HL-60 (cell line): ENCODE measurements at regions not wholly inside any gene's neighbourhood (a gene's known extent, or its start where the extent isn't known, plus 50 kb on each side); places are given as distances from the start of the nearest gene placed in this dataset.
"Not testable (repeated sequence)": the region's sequence is repeated elsewhere in the genome, so short reads cannot be mapped to it uniquely, and the experiment has no call there.

ENCODE experiments used
- DNase-seq, 2 experiments: peaks; one replicate each; pipeline ENCODE4 v3.0.0-alpha.2; 2010 to 2020; ENCODE audit warnings: low read depth in 1 of 2, low spot score in 1 of 2
- H3K27ac ChIP-seq: fragments of 250-450 bp; sonication (Bioruptor Pico); replicated peaks from 2 replicates; pipeline ENCODE4 v1.5.1; 2020; ENCODE audit warnings: mild to moderate bottlenecking, moderate library complexity
- H3K27me3 ChIP-seq: fragments of 250-450 bp; sonication (Bioruptor Pico); 2 replicates; pipeline ENCODE4 v1.5.1; 2021; ENCODE audit warnings: mild to moderate bottlenecking, moderate library complexity; ENCODE audit not compliant: insufficient read depth, poor library complexity, severe bottlenecking
- H3K4me3 ChIP-seq: replicated peaks from 2 replicates; pipeline ENCODE4 v1.5.1; 2011; ENCODE audit warnings: mild to moderate bottlenecking, control low read depth, low read length; ENCODE audit not compliant: insufficient read depth
- CTCF ChIP-seq: IDR thresholded peaks from one replicate; pipeline ENCODE4 v1.5.1; 2011; ENCODE audit warnings: low read length, control low read depth, inconsistent platforms; ENCODE audit not compliant: insufficient read depth
- GABPA ChIP-seq: IDR thresholded peaks from 2 replicates; pipeline ENCODE4 v1.6.1; 2012; ENCODE audit warnings: low read depth
- POLR2AphosphoS5 ChIP-seq: IDR thresholded peaks from 2 replicates; pipeline ENCODE4 v1.6.1; 2012; ENCODE audit warnings: low read depth
- REST ChIP-seq: IDR thresholded peaks from 2 replicates; pipeline ENCODE4 v1.6.1; 2012; ENCODE audit warnings: low read depth; ENCODE audit not compliant: insufficient replicate concordance
- SPI1 ChIP-seq: IDR thresholded peaks from 2 replicates; pipeline ENCODE4 v1.6.1; 2012; ENCODE audit warnings: low read depth, mild to moderate bottlenecking, borderline replicate concordance

- Histone ChIP-seq H3K27ac (no peak overlapping the region), H3K27me3 (no peaks in the 10 kb centered on the region), H3K4me3 (no peak overlapping the region)
- DNase-seq: no peak
- TF ChIP-seq REST: no peak
- no peak for TF ChIP-seq SPI1
- TF ChIP-seq CTCF: no peak
- no peak for TF ChIP-seq POLR2AphosphoS5
- no peak for TF ChIP-seq GABPA
Measured at GRCh38 chr4:3628868-3629175, 96.6 kb upstream of the LRPAP1 start.

- not testable (repeated sequence) for H3K27me3 ChIP-seq, H3K4me3 ChIP-seq, H3K27ac ChIP-seq, DNase-seq
Measured at GRCh38 chr4:3627967-3628867, 96.0 kb upstream of the LRPAP1 start.

GRCh38 chr4:3627456-3627855 lies 95.2 kb upstream of the LRPAP1 start:
- not testable (repeated sequence) for H3K4me3 ChIP-seq, DNase-seq, H3K27me3 ChIP-seq, H3K27ac ChIP-seq

- not testable (repeated sequence) for DNase-seq, H3K4me3 ChIP-seq, H3K27ac ChIP-seq, H3K27me3 ChIP-seq
Measured at GRCh38 chr4:3626131-3626884, 94.1 kb upstream of the LRPAP1 start.

GRCh38 chr4:3625286-3625875 lies 93.2 kb upstream of the LRPAP1 start:
- not testable (repeated sequence) for H3K27me3 ChIP-seq, H3K27ac ChIP-seq, DNase-seq, H3K4me3 ChIP-seq

GRCh38 chr4:3623809-3624329 lies 91.6 kb upstream of the LRPAP1 start:
- not testable (repeated sequence) for H3K4me3 ChIP-seq, DNase-seq, H3K27ac ChIP-seq, H3K27me3 ChIP-seq

- Histone ChIP-seq H3K27ac (no peak overlapping the region), H3K4me3 (no peak overlapping the region), H3K27me3 (no peaks in the 10 kb centered on the region)
- no peak for DNase-seq
- TF ChIP-seq CTCF (no peak), GABPA (no peak), SPI1 (no peak), REST (no peak), POLR2AphosphoS5 (no peak)
Measured at GRCh38 chr4:3623106-3623505, 90.9 kb upstream of the LRPAP1 start.

- not testable (repeated sequence) for H3K27me3 ChIP-seq, H3K4me3 ChIP-seq, DNase-seq, H3K27ac ChIP-seq
Measured at GRCh38 chr4:3620365-3620764, 88.1 kb upstream of the LRPAP1 start.
